NCI-H526 treated with DMSO at 0.1 percent for 48 hours (cell line): ENCODE measurements at regions not wholly inside any gene's neighbourhood (a gene's known extent, or its start where the extent isn't known, plus 50 kb on each side); places are given as distances from the start of the nearest gene placed in this dataset.
"Not testable (repeated sequence)": the region's sequence is repeated elsewhere in the genome, so short reads cannot be mapped to it uniquely, and the experiment has no call there.

Experiments used
- DNase-seq: peaks from one replicate; lab custom pipeline; 2025; lab: John Stamatoyannopoulos, UW

- DNase-seq, result no peak
Observed at GRCh38 chr2:107112561-107112960, 226.6 kb upstream of the ST6GAL2 start.

- no peak for DNase-seq
Observed at GRCh38 chr2:107128381-107128780, 242.4 kb upstream of the ST6GAL2 start.

- no peak for DNase-seq
Observed at GRCh38 chr2:107132070-107132469, 246.1 kb upstream of the ST6GAL2 start.

GRCh38 chr2:107132746-107133145 lies 246.8 kb upstream of the ST6GAL2 start:
- DNase-seq, result no peak

GRCh38 chr2:107133412-107133811 lies 247.4 kb upstream of the ST6GAL2 start:
- DNase-seq, result no peak

GRCh38 chr2:107136733-107137132 lies 250.8 kb upstream of the ST6GAL2 start:
- no peak for DNase-seq

GRCh38 chr2:107137706-107138105 lies 251.7 kb upstream of the ST6GAL2 start:
- no peak for DNase-seq

GRCh38 chr2:107146181-107146580 lies 260.2 kb upstream of the ST6GAL2 start:
- no peak for DNase-seq

GRCh38 chr2:107146645-107147044 lies 260.7 kb upstream of the ST6GAL2 start:
- DNase-seq, result not testable (repeated sequence)

- no peak for DNase-seq
Observed at GRCh38 chr2:107148055-107148454, 262.1 kb upstream of the ST6GAL2 start.

- no peak for DNase-seq
Observed at GRCh38 chr2:107148496-107148895, 262.5 kb upstream of the ST6GAL2 start.

GRCh38 chr2:107160640-107161239 lies 274.8 kb upstream of the ST6GAL2 start:
- no peak for DNase-seq

GRCh38 chr2:107168141-107168540 lies 282.2 kb upstream of the ST6GAL2 start:
- no peak for DNase-seq

GRCh38 chr2:107174171-107174570 lies 288.2 kb upstream of the ST6GAL2 start:
- no peak for DNase-seq

GRCh38 chr2:107182981-107183380 lies 297.0 kb upstream of the ST6GAL2 start:
- DNase-seq, result no peak

GRCh38 chr2:107187870-107188269 lies 301.9 kb upstream of the ST6GAL2 start:
- no peak for DNase-seq

- DNase-seq, result no peak
Observed at GRCh38 chr2:107195631-107196030, 309.7 kb upstream of the ST6GAL2 start.

GRCh38 chr2:107197594-107198294 lies 311.8 kb upstream of the ST6GAL2 start:
- DNase-seq, result no peak

- no peak for DNase-seq
Observed at GRCh38 chr2:107202962-107203591, 317.1 kb upstream of the ST6GAL2 start.

GRCh38 chr2:107215401-107216350 lies 329.7 kb upstream of the ST6GAL2 start:
- no peak for DNase-seq

- no peak for DNase-seq
Observed at GRCh38 chr2:107218208-107218607, 332.2 kb upstream of the ST6GAL2 start.

GRCh38 chr2:107222466-107222865 lies 336.5 kb upstream of the ST6GAL2 start:
- no peak for DNase-seq
